ENCODE measurements at regions not wholly inside any gene's neighbourhood (a gene's known extent, or its start where the extent isn't known, plus 50 kb on each side); places are given as distances from the start of the nearest gene placed in this dataset.

GRCh38 chr2:106969777-106970176, 83.8 kb upstream of the ST6GAL2 start:
- no peak for TF ChIP-seq CTCF (IDR thresholded peaks at IDR 0.05)
- no peak for TF ChIP-seq POLR2A (IDR thresholded peaks at IDR 0.05)

All from esophagus squamous epithelium (tissue), 4 donors.